ENCODE measurements at regions not wholly inside any gene's neighbourhood (a gene's known extent, or its start where the extent isn't known, plus 50 kb on each side); places are given as distances from the start of the nearest gene placed in this dataset.

DNA sequence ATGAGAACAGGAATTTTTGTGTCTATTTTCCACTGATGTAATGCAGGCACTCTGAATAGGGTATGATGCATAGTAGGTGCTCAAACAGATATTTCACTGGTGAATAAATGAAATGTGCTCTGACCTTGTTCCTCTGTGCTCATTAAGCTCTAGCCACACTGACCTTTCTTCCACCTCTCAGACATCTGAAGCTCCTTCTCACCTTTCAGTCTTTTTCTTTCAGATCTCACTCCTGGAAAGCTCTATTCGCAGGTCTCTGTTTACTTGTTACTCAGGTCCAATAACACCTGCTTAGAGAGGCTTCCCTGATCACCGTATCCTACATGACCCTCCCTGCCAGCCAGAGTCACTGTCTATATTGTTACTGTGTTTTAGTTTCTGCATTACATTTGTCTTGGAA lies 59.2 kb upstream of the IVNS1ABP start:
- TF ChIP-seq, protein P1, sequence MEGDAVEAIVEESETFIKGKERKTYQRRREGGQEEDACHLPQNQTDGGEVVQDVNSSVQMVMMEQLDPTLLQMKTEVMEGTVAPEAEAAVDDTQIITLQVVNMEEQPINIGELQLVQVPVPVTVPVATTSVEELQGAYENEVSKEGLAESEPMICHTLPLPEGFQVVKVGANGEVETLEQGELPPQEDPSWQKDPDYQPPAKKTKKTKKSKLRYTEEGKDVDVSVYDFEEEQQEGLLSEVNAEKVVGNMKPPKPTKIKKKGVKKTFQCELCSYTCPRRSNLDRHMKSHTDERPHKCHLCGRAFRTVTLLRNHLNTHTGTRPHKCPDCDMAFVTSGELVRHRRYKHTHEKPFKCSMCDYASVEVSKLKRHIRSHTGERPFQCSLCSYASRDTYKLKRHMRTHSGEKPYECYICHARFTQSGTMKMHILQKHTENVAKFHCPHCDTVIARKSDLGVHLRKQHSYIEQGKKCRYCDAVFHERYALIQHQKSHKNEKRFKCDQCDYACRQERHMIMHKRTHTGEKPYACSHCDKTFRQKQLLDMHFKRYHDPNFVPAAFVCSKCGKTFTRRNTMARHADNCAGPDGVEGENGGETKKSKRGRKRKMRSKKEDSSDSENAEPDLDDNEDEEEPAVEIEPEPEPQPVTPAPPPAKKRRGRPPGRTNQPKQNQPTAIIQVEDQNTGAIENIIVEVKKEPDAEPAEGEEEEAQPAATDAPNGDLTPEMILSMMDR (IDR thresholded peaks at IDR 0.05 in 4 of 5, conservative IDR thresholded peaks at IDR 0.05 in 1 of 5), result no peak
- TF ChIP-seq POLR2A (IDR thresholded peaks at IDR 0.05), result no peak
